ENCODE measurements at regions not wholly inside any gene's neighbourhood (a gene's known extent, or its start where the extent isn't known, plus 50 kb on each side); places are given as distances from the start of the nearest gene placed in this dataset.

DNA sequence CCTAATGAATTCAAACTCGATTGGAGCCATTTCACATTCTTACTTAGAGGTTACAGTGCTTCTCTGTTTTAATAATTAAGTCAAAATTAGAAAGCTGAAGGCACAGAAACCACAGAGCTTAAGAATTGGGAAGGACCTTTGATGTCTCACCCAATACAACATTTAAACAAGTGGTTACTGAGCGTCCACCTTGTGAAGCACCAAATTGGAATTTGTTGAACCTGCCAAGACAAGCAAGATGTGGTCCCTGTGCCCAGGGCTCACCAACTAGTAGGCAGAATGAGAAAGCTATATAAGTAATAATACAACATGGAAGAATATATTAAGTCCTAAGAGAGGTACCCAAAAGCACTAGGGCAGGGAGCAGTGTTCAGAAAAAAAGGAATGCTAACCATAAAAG lies 64.5 kb upstream of the NPAS2 start:
- TF ChIP-seq, protein P1, sequence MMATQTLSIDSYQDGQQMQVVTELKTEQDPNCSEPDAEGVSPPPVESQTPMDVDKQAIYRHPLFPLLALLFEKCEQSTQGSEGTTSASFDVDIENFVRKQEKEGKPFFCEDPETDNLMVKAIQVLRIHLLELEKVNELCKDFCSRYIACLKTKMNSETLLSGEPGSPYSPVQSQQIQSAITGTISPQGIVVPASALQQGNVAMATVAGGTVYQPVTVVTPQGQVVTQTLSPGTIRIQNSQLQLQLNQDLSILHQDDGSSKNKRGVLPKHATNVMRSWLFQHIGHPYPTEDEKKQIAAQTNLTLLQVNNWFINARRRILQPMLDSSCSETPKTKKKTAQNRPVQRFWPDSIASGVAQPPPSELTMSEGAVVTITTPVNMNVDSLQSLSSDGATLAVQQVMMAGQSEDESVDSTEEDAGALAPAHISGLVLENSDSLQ (IDR thresholded peaks at IDR 0.05): no peak
- TF ChIP-seq FOXA1 (IDR thresholded peaks at IDR 0.05) (no peak), SUZ12 (IDR thresholded peaks at IDR 0.05) (no peak)
